HEK293 (cell line): ENCODE measurements at regions not wholly inside any gene's neighbourhood (a gene's known extent, or its start where the extent isn't known, plus 50 kb on each side); places are given as distances from the start of the nearest gene placed in this dataset.

ENCODE experiments used
- CTCF ChIA-PET: fragments of 350-600 bp; formaldehyde crosslinking; extraction: SDS; loops from one replicate; lab custom pipeline; 2021; ENCODE audit warnings: antibody characterized with exemption; lab: Yijun Ruan, JAX
- POLR2A ChIA-PET: fragments of 300-600 bp; formaldehyde crosslinking; extraction: SDS; loops from one replicate; lab custom pipeline; 2020; ENCODE audit warnings: antibody characterized with exemption, inconsistent platforms; lab: Yijun Ruan, JAX
- H3K27ac ChIP-seq: fragments of 200-500 bp; sonication (Bioruptor generic); 2 replicates; pipeline ENCODE4 v1.5.1; 2014; ENCODE audit warnings: low read depth, low read length, control low read depth, inconsistent platforms; ENCODE audit errors: extremely low read depth
- H3K36me3 ChIP-seq, 2 experiments: fragments of 200-500 bp in 1 of 2; sonication (Bioruptor generic) in 1 of 2; 1 replicate in 1 of 2; 2 replicates in 1 of 2; pipeline ENCODE4 v1.5.1; 2014 to 2017; ENCODE audit warnings: inconsistent platforms in 2 of 2, low read length in 2 of 2; ENCODE audit not compliant: control insufficient read depth in 2 of 2, insufficient read depth in 1 of 2
- H3K4me1 ChIP-seq: fragments of 200-500 bp; sonication (Bioruptor generic); 2 replicates; pipeline ENCODE4 v1.5.1; 2014; ENCODE audit warnings: mild to moderate bottlenecking, low read length, inconsistent platforms; ENCODE audit not compliant: control insufficient read depth, insufficient read depth
- H3K4me3 ChIP-seq: 2 replicates; pipeline ENCODE4 v1.5.1; 2011; ENCODE audit warnings: low read depth, mild to moderate bottlenecking, control low read depth, low read length, moderate library complexity
- H3K9me3 ChIP-seq: fragments of 200-500 bp; sonication (Bioruptor generic); 2 replicates; pipeline ENCODE4 v1.5.1; 2014; ENCODE audit warnings: low read depth, low read length, inconsistent platforms; ENCODE audit not compliant: control insufficient read depth, insufficient read depth
- KLF10 ChIP-seq: fragments of 450-650 bp; IDR thresholded peaks from 2 replicates; pipeline ENCODE4 v1.5.1; 2018; ENCODE audit warnings: missing biosample characterization, mild to moderate bottlenecking, missing genetic modification characterization
- MZF1 ChIP-seq: fragments of 450-650 bp; formaldehyde crosslinking; IDR thresholded peaks from 2 replicates; pipeline ENCODE4 v1.5.1; 2017; ENCODE audit warnings: missing biosample characterization, missing genetic modification characterization, borderline replicate concordance
- SETDB1 ChIP-seq: IDR thresholded peaks from one replicate; pipeline ENCODE4 v1.6.1; 2017; ENCODE audit warnings: mild to moderate bottlenecking, low read length, moderate library complexity, mixed read lengths; ENCODE audit not compliant: insufficient read length
- SP3 ChIP-seq: fragments of 450-650 bp; formaldehyde crosslinking; IDR thresholded peaks from 2 replicates; pipeline ENCODE4 v1.5.1; 2016; ENCODE audit warnings: missing biosample characterization, missing genetic modification characterization
- ZBTB11 ChIP-seq: fragments of 450-650 bp; formaldehyde crosslinking; conservative IDR thresholded peaks from 2 replicates; pipeline ENCODE4 v1.5.1; 2016; ENCODE audit warnings: low read depth, missing biosample characterization, missing genetic modification characterization
- ZEB2 ChIP-seq: fragments of 450-650 bp; formaldehyde crosslinking; IDR thresholded peaks from 2 replicates; pipeline ENCODE4 v1.5.1; 2016; ENCODE audit warnings: missing biosample characterization, missing genetic modification characterization
- ZNF174 ChIP-seq: fragments of 450-650 bp; formaldehyde crosslinking; IDR thresholded peaks from 2 replicates; pipeline ENCODE4 v1.5.0; 2017; ENCODE audit warnings: missing biosample characterization, mild to moderate bottlenecking, missing genetic modification characterization
- ZNF175 ChIP-seq: fragments of 450-650 bp; formaldehyde crosslinking; IDR thresholded peaks from 2 replicates; pipeline ENCODE4 v1.5.1; 2016; ENCODE audit warnings: missing biosample characterization, missing genetic modification characterization
- ZNF2 ChIP-seq: fragments of 450-650 bp; formaldehyde crosslinking; IDR thresholded peaks from 2 replicates; pipeline ENCODE4 v1.5.1; 2016; ENCODE audit warnings: missing biosample characterization, missing genetic modification characterization
- ZNF292 ChIP-seq: fragments of 450-650 bp; formaldehyde crosslinking; IDR thresholded peaks from 2 replicates; pipeline ENCODE4 v1.5.1; 2016; ENCODE audit warnings: low read depth, missing biosample characterization, missing genetic modification characterization, borderline replicate concordance
- ZNF354C ChIP-seq: fragments of 450-650 bp; formaldehyde crosslinking; IDR thresholded peaks from 2 replicates; pipeline ENCODE4 v1.5.1; 2016; ENCODE audit warnings: missing biosample characterization, missing genetic modification characterization, low read depth, borderline replicate concordance
- ZNF391 ChIP-seq: fragments of 450-650 bp; formaldehyde crosslinking; IDR thresholded peaks from 2 replicates; pipeline ENCODE4 v1.5.1; 2016; ENCODE audit warnings: low read depth, missing biosample characterization, missing genetic modification characterization, borderline replicate concordance
- ZNF394 ChIP-seq: fragments of 450-650 bp; formaldehyde crosslinking; IDR thresholded peaks from 2 replicates; pipeline ENCODE4 v1.5.1; 2016; ENCODE audit warnings: missing biosample characterization, missing genetic modification characterization, mild to moderate bottlenecking, moderate library complexity, borderline replicate concordance
- ZNF404 ChIP-seq: fragments of 450-650 bp; formaldehyde crosslinking; IDR thresholded peaks from 2 replicates; pipeline ENCODE4 v1.5.1; 2017; ENCODE audit warnings: missing biosample characterization, missing genetic modification characterization
- ZNF48 ChIP-seq: fragments of 450-650 bp; formaldehyde crosslinking; IDR thresholded peaks from 2 replicates; pipeline ENCODE4 v1.5.1; 2016; ENCODE audit warnings: missing biosample characterization, missing genetic modification characterization
- ZNF561 ChIP-seq: fragments of 450-650 bp; IDR thresholded peaks from 2 replicates; pipeline ENCODE4 v1.5.1; 2018; ENCODE audit warnings: missing biosample characterization, missing genetic modification characterization, borderline replicate concordance
- ZNF624 ChIP-seq: fragments of 450-650 bp; formaldehyde crosslinking; IDR thresholded peaks from 2 replicates; pipeline ENCODE4 v1.5.1; 2017; ENCODE audit warnings: missing biosample characterization, missing genetic modification characterization
- ZNF629 ChIP-seq: fragments of 450-650 bp; formaldehyde crosslinking; IDR thresholded peaks from 2 replicates; pipeline ENCODE4 v1.5.1; 2017; ENCODE audit warnings: missing biosample characterization, missing genetic modification characterization
- ZNF692 ChIP-seq: fragments of 450-650 bp; formaldehyde crosslinking; IDR thresholded peaks from 2 replicates; pipeline ENCODE4 v1.5.1; 2016; ENCODE audit warnings: missing biosample characterization, missing genetic modification characterization
- ZNF747 ChIP-seq: fragments of 450-650 bp; formaldehyde crosslinking; IDR thresholded peaks from 2 replicates; pipeline ENCODE4 v1.5.1; 2016; ENCODE audit warnings: missing biosample characterization, missing genetic modification characterization
- ZNF76 ChIP-seq: fragments of 450-650 bp; formaldehyde crosslinking; IDR thresholded peaks from 2 replicates; pipeline ENCODE4; 2016; ENCODE audit warnings: low read depth, missing biosample characterization, missing genetic modification characterization, borderline replicate concordance
- ZNF776 ChIP-seq: fragments of 450-650 bp; formaldehyde crosslinking; IDR thresholded peaks from 2 replicates; pipeline ENCODE4 v1.5.0; 2017; ENCODE audit warnings: missing biosample characterization, missing genetic modification characterization, borderline replicate concordance
- ZNF837 ChIP-seq: fragments of 450-650 bp; formaldehyde crosslinking; IDR thresholded peaks from 2 replicates; pipeline ENCODE4 v1.5.1; 2016; ENCODE audit warnings: missing biosample characterization, missing genetic modification characterization
- ZSCAN4 ChIP-seq: fragments of 450-650 bp; formaldehyde crosslinking; IDR thresholded peaks from 2 replicates; pipeline ENCODE4 v1.5.1; 2017; ENCODE audit warnings: missing biosample characterization, missing genetic modification characterization

- Histone ChIP-seq H3K4me3 (no peak overlapping the region), H3K27ac (no peak overlapping the region), H3K36me3 (no peaks in the 10 kb centered on the region), H3K9me3 (no peaks in the 10 kb centered on the region), H3K4me1 (no peaks in the 10 kb centered on the region)
- ChIA-PET CTCF (no interaction called here), POLR2A (no interaction called here)
- TF ChIP-seq ZNF837 (tag by site-specific recombination) (no peak), ZNF391 (no peak), ZNF692 (tag by site-specific recombination) (no peak), ZNF747 (tag by site-specific recombination) (no peak), ZNF776 (tag by site-specific recombination) (no peak), ZNF629 (no peak), ZNF292 (tag by site-specific recombination) (no peak)
These were observed 118.5 kb upstream of the NKX1-1 start for GRCh38 chr4:1524761-1525160.

- CTCF ChIA-PET, result no interaction called here
- POLR2A ChIA-PET, result no interaction called here
- TF ChIP-seq ZBTB11 (tag by site-specific recombination) (no peak), ZSCAN4 (tag by site-specific recombination) (no peak), ZNF394 (tag by site-specific recombination) (no peak)
These were observed 117.8 kb upstream of the NKX1-1 start for GRCh38 chr4:1523907-1524636.

GRCh38 chr4:1523506-1523905 lies 117.3 kb upstream of the NKX1-1 start:
- H3K27ac ChIP-seq, result no peak overlapping the region
- ChIA-PET POLR2A (no interaction called here), CTCF (interaction anchor here (1.2 to 1.3 kb wide), 2 partner anchors 10 to 106 kb away, joined by 3 read pairs; no protein-coding TSS in a partner anchor)
- H3K4me3 ChIP-seq, result no peak overlapping the region
- H3K36me3 ChIP-seq, result no peaks in the 10 kb centered on the region
- H3K4me1 ChIP-seq, result no peaks in the 10 kb centered on the region
- no peaks in the 10 kb centered on the region for H3K9me3 ChIP-seq
- TF ChIP-seq ZNF561 (tag by site-specific recombination) (no peak), ZNF692 (tag by site-specific recombination) (no peak), ZNF174 (tag by site-specific recombination) (no peak), ZNF48 (tag by site-specific recombination) (no peak), KLF10 (tag by site-specific recombination) (no peak), MZF1 (no peak), ZNF624 (tag by site-specific recombination) (no peak), SETDB1 (no peak), ZNF76 (no peak), ZEB2 (no peak), ZNF2 (no peak), ZNF175 (tag by site-specific recombination) (no peak), ZNF354C (tag by site-specific recombination) (no peak), ZNF391 (no peak), SP3 (tag by site-specific recombination) (no peak), ZNF404 (tag by site-specific recombination) (no peak)

More at GRCh38 chr4:1523907-1524636, 117.8 kb upstream of the NKX1-1 start:
- Histone ChIP-seq H3K27ac (no peak overlapping the region), H3K36me3 (no peaks in the 10 kb centered on the region), H3K4me1 (no peaks in the 10 kb centered on the region), H3K4me3 (no peak overlapping the region), H3K9me3 (no peaks in the 10 kb centered on the region)
